ENCODE measurements at regions not wholly inside any gene's neighbourhood (a gene's known extent, or its start where the extent isn't known, plus 50 kb on each side); places are given as distances from the start of the nearest gene placed in this dataset.
"Not testable (repeated sequence)": the region's sequence is repeated elsewhere in the genome, so short reads cannot be mapped to it uniquely, and the experiment has no call there.

- Histone ChIP-seq H3K27ac (ENCODE audit: low read depth, low read length) (no peak overlapping the region), H3K27me3 (ENCODE audit: control insufficient read depth, insufficient read depth, low read length) (no peaks in the 10 kb centered on the region), H3K4me1 (ENCODE audit: control insufficient read depth, insufficient read depth, low read length) (no peaks in the 10 kb centered on the region), H3K4me3 (ENCODE audit: low read depth, low read length) (no peak overlapping the region), H3K9ac (ENCODE audit: low read depth, low read length) (no peak overlapping the region), H3K9me3 (ENCODE audit: control insufficient read depth, insufficient read depth, low read length) (peaks cover under 1% of the 10 kb centered on the region; the same call in 1 of the 2 replicates), H3K36me3 (ENCODE audit: control insufficient read depth, insufficient read depth, low read length) (no peaks in the 10 kb centered on the region)
These were observed 375.3 kb downstream of the PIK3C3 start for GRCh38 chr18:42330296-42330695.

GRCh38 chr18:42333558-42333957 is 378.5 kb downstream of the PIK3C3 start:
- H3K4me1 ChIP-seq (ENCODE audit: control insufficient read depth, insufficient read depth, low read length): peaks cover 4% of the 10 kb centered on the region
- peaks cover 22% of the 10 kb centered on the region for H3K9me3 ChIP-seq (ENCODE audit: control insufficient read depth, insufficient read depth, low read length)
- no peaks in the 10 kb centered on the region for H3K36me3 ChIP-seq (ENCODE audit: control insufficient read depth, insufficient read depth, low read length)
- H3K9ac ChIP-seq (ENCODE audit: low read depth, low read length): no peak overlapping the region
- H3K4me3 ChIP-seq (ENCODE audit: low read depth, low read length): no peak overlapping the region
- no peaks in the 10 kb centered on the region for H3K27me3 ChIP-seq (ENCODE audit: control insufficient read depth, insufficient read depth, low read length)
- no peak overlapping the region for H3K27ac ChIP-seq (ENCODE audit: low read depth, low read length)

DNA sequence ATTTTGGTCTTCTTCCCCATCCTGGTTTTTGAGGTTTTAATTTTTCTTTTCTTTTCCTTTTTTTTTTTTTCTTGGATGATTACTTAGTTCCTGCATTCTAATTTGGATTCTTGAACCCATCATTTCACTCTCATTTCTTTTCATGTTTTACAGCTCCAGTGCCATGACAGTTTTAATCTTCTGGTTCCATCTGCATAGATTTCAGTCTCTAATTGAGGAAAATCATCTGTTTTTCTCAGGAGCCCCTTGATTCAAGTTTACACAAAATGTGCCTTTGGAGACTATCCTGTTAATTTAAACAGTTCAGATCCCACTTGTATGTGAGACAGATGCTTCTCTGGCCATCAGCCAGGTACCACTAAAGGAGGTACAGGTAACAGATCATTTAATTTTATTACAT is 379.9 kb downstream of the PIK3C3 start:
- no peak overlapping the region for H3K9ac ChIP-seq (ENCODE audit: low read depth, low read length)
- no peak overlapping the region for H3K27ac ChIP-seq (ENCODE audit: low read depth, low read length)
- no peaks in the 10 kb centered on the region for H3K36me3 ChIP-seq (ENCODE audit: control insufficient read depth, insufficient read depth, low read length)
- peaks cover 18% of the 10 kb centered on the region for H3K4me1 ChIP-seq (ENCODE audit: control insufficient read depth, insufficient read depth, low read length)
- H3K4me3 ChIP-seq (ENCODE audit: low read depth, low read length): no peak overlapping the region
- H3K9me3 ChIP-seq (ENCODE audit: control insufficient read depth, insufficient read depth, low read length): peaks cover 22% of the 10 kb centered on the region
- no peaks in the 10 kb centered on the region for H3K27me3 ChIP-seq (ENCODE audit: control insufficient read depth, insufficient read depth, low read length)

DNA sequence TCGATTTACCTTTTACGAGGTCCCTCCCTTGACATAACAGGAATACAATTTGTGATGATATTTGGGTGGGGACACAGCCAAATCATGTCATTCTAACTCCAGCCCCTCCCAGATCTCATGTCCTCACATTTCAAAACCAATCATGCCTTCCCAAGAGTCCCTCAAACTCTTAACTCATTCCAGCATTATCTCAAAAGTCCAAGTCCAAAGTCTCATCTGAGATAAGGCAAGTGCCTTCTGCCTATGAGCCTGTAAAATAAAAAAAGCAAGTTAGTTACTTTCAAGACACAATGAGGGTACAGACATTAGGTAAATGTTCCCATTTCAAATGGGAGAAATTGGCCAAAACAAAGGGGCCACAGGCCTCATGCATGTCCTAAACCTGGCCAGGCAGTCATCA is 381.1 kb downstream of the PIK3C3 start:
- H3K27ac ChIP-seq (ENCODE audit: low read depth, low read length): no peak overlapping the region
- no peaks in the 10 kb centered on the region for H3K36me3 ChIP-seq (ENCODE audit: control insufficient read depth, insufficient read depth, low read length)
- H3K27me3 ChIP-seq (ENCODE audit: control insufficient read depth, insufficient read depth, low read length): no peaks in the 10 kb centered on the region
- no peak overlapping the region for H3K4me3 ChIP-seq (ENCODE audit: low read depth, low read length)
- H3K4me1 ChIP-seq (ENCODE audit: control insufficient read depth, insufficient read depth, low read length): peaks cover 24% of the 10 kb centered on the region
- peaks cover 22% of the 10 kb centered on the region for H3K9me3 ChIP-seq (ENCODE audit: control insufficient read depth, insufficient read depth, low read length)
- no peak overlapping the region for H3K9ac ChIP-seq (ENCODE audit: low read depth, low read length)

DNA sequence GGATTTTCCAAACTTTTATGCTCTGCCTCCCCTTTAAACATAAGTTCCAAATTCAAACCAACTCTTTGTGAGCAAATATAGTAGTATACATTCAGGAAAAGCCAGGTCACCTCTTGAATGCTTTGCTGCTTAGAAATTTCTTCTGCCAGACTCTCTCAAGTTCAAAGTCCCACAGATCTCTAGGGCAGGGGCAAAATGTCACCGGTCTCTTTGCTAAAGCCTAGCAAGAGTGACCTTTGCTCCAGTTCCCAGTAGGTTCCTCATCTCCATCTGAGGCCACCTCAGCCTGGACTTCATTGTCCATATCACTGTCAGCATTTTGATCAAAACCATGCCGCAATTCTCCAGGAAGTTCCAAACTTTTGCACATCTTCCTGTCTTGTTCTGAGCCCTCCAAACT is 382.3 kb downstream of the PIK3C3 start:
- H3K36me3 ChIP-seq (ENCODE audit: control insufficient read depth, insufficient read depth, low read length); H3K4me3 ChIP-seq (ENCODE audit: low read depth, low read length); H3K27me3 ChIP-seq (ENCODE audit: control insufficient read depth, insufficient read depth, low read length); H3K27ac ChIP-seq (ENCODE audit: low read depth, low read length); H3K9ac ChIP-seq (ENCODE audit: low read depth, low read length): not testable (repeated sequence)
- Histone ChIP-seq H3K9me3 (ENCODE audit: control insufficient read depth, insufficient read depth, low read length) (peaks cover 22% of the 10 kb centered on the region), H3K4me1 (ENCODE audit: control insufficient read depth, insufficient read depth, low read length) (peaks cover 30% of the 10 kb centered on the region)

- no peak overlapping the region for H3K9ac ChIP-seq (ENCODE audit: low read depth, low read length)
- peaks cover 39% of the 10 kb centered on the region for H3K4me1 ChIP-seq (ENCODE audit: control insufficient read depth, insufficient read depth, low read length)
- H3K27ac ChIP-seq (ENCODE audit: low read depth, low read length): peak overlapping the region; percentile 78
- H3K36me3 ChIP-seq (ENCODE audit: control insufficient read depth, insufficient read depth, low read length): no peaks in the 10 kb centered on the region
- H3K27me3 ChIP-seq (ENCODE audit: control insufficient read depth, insufficient read depth, low read length): no peaks in the 10 kb centered on the region
- H3K4me3 ChIP-seq (ENCODE audit: low read depth, low read length): no peak overlapping the region
- H3K9me3 ChIP-seq (ENCODE audit: control insufficient read depth, insufficient read depth, low read length): peaks cover 22% of the 10 kb centered on the region
These were observed 383.6 kb downstream of the PIK3C3 start for GRCh38 chr18:42338683-42339082.

DNA sequence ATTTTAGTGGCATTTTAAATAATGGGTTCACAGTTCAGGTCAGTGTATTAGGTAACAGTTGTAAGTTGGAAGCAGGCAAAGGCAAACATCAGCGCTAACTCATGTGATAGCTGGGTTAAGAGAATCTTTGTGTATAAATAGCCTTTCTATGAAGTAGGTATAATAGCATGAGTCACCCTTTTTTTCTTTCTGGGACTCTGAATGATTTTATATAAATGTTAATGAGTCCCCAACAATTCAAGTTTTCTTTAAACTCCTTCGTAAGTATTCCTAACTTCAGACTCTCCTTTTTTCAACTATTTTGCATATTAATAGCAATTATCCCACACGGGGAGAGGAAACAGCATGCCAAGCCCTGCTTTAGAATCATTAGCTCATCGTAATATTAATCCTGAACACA is 384.3 kb downstream of the PIK3C3 start:
- no peaks in the 10 kb centered on the region for H3K27me3 ChIP-seq (ENCODE audit: control insufficient read depth, insufficient read depth, low read length)
- peak overlapping the region; percentile 78 for H3K27ac ChIP-seq (ENCODE audit: low read depth, low read length)
- H3K9me3 ChIP-seq (ENCODE audit: control insufficient read depth, insufficient read depth, low read length): peaks cover 22% of the 10 kb centered on the region
- H3K36me3 ChIP-seq (ENCODE audit: control insufficient read depth, insufficient read depth, low read length): no peaks in the 10 kb centered on the region
- H3K4me3 ChIP-seq (ENCODE audit: low read depth, low read length): no peak overlapping the region
- H3K9ac ChIP-seq (ENCODE audit: low read depth, low read length): no peak overlapping the region
- H3K4me1 ChIP-seq (ENCODE audit: control insufficient read depth, insufficient read depth, low read length): peaks cover 42% of the 10 kb centered on the region

DNA sequence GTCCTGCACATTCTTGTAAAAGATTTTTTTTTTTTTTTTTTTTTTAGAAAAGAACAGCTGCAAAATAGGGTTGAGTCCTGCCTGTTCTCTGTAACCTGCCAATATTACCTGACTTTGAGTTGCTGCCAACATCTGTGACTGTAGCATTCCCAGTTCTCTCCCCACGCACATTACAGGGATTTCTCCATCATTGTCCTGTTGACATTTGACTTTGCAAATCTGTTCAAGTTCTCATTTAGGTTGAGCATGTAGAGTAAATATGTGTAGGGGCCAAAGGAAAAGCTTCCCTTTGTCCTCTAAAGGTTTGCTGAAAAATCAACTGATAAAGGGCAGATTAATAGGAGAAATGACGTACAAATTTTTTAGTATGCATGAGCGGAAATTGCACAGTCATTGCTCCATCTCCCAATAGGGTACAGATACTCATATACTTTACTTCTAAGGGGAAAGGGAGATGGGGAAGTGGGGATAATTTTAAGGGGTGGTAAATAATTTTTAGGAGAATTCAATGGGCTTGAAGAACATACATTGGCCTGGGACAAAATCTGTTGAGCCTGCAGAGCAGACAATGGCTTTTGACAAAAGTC is 385.5 kb downstream of the PIK3C3 start:
- Histone ChIP-seq H3K9ac (ENCODE audit: low read depth, low read length) (no peak overlapping the region), H3K9me3 (ENCODE audit: control insufficient read depth, insufficient read depth, low read length) (peaks cover 20% of the 10 kb centered on the region), H3K4me3 (ENCODE audit: low read depth, low read length) (no peak overlapping the region), H3K27me3 (ENCODE audit: control insufficient read depth, insufficient read depth, low read length) (no peaks in the 10 kb centered on the region), H3K36me3 (ENCODE audit: control insufficient read depth, insufficient read depth, low read length) (no peaks in the 10 kb centered on the region), H3K27ac (ENCODE audit: low read depth, low read length) (no peak overlapping the region), H3K4me1 (ENCODE audit: control insufficient read depth, insufficient read depth, low read length) (peaks cover 42% of the 10 kb centered on the region)

DNA sequence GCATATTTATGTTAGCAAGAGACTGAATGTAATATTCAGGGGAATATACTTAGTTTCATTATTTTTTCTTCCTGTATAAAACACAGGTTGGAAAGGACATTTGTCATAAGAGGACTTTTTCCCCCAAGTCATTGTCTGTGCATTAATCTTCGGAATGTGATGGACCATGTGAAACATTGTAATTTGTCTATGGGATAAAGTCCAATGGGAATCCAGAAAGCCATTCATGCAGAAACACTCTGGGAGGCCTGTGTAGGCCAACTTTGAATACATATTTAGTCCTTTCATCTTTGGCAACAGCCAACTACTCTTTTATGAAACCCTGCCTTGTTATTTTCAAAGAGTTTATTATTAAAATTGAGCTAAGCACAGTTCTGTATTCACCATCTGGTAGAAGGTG is 386.4 kb downstream of the PIK3C3 start:
- Histone ChIP-seq H3K9me3 (ENCODE audit: control insufficient read depth, insufficient read depth, low read length) (peaks cover 16% of the 10 kb centered on the region), H3K4me3 (ENCODE audit: low read depth, low read length) (no peak overlapping the region), H3K27me3 (ENCODE audit: control insufficient read depth, insufficient read depth, low read length) (no peaks in the 10 kb centered on the region), H3K4me1 (ENCODE audit: control insufficient read depth, insufficient read depth, low read length) (peaks cover 42% of the 10 kb centered on the region), H3K27ac (ENCODE audit: low read depth, low read length) (no peak overlapping the region), H3K36me3 (ENCODE audit: control insufficient read depth, insufficient read depth, low read length) (no peaks in the 10 kb centered on the region), H3K9ac (ENCODE audit: low read depth, low read length) (no peak overlapping the region)

DNA sequence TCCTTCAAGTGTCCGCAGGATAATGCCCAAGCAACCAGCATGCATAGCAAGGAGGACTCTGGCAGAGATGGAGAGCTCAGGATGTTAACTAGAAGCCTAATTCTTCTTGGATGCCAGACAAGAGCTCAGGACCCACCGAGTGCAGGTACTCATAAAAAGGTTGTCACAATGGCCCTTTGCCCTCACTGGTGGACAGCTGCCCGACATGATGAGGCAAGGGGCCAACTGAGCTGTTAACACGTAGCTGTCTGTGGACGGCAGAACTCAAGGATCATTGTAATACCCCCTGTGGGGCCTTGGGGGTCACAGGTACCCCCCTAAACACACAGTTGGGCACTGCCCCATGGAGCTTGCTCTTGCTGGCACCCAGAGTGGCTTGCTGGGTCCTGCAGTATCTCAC is 393.7 kb downstream of the PIK3C3 start:
- Histone ChIP-seq H3K4me1 (ENCODE audit: control insufficient read depth, insufficient read depth, low read length) (0 out of 2 replicates have a peak, but pooled peaks cover 3% of the 10 kb centered on the region), H3K36me3 (ENCODE audit: control insufficient read depth, insufficient read depth, low read length) (no peaks in the 10 kb centered on the region), H3K9me3 (ENCODE audit: control insufficient read depth, insufficient read depth, low read length) (no peaks in the 10 kb centered on the region), H3K27me3 (ENCODE audit: control insufficient read depth, insufficient read depth, low read length) (no peaks in the 10 kb centered on the region), H3K9ac (ENCODE audit: low read depth, low read length) (no peak overlapping the region), H3K4me3 (ENCODE audit: low read depth, low read length) (no peak overlapping the region), H3K27ac (ENCODE audit: low read depth, low read length) (no peak overlapping the region)

GRCh38 chr18:42351455-42351854 is 396.4 kb downstream of the PIK3C3 start:
- H3K4me1 ChIP-seq (ENCODE audit: control insufficient read depth, insufficient read depth, low read length): no peaks in the 10 kb centered on the region

More at GRCh38 chr18:42351455-42351854, 396.4 kb downstream of the PIK3C3 start:
- Histone ChIP-seq H3K9ac (ENCODE audit: low read depth, low read length) (no peak overlapping the region), H3K27me3 (ENCODE audit: control insufficient read depth, insufficient read depth, low read length) (no peaks in the 10 kb centered on the region), H3K27ac (ENCODE audit: low read depth, low read length) (no peak overlapping the region), H3K36me3 (ENCODE audit: control insufficient read depth, insufficient read depth, low read length) (no peaks in the 10 kb centered on the region), H3K9me3 (ENCODE audit: control insufficient read depth, insufficient read depth, low read length) (no peaks in the 10 kb centered on the region), H3K4me3 (ENCODE audit: low read depth, low read length) (no peak overlapping the region)

All from HUES48 (cell line).